K562 (cell line): ENCODE measurements at regions not wholly inside any gene's neighbourhood (a gene's known extent, or its start where the extent isn't known, plus 50 kb on each side); places are given as distances from the start of the nearest gene placed in this dataset.

Source experiments
- ATAC-seq: fragments of 200-7000 bp; cut with Tn5 transposase; 3 replicates; pipeline ENCODE4 v1.9.1; 2020; ENCODE audit warnings: moderate library complexity
- BruUV-seq: library from RNA; stranded (reverse); fragments of 400-500 nt; replicated peaks from 2 replicates; lab custom pipeline; 2021; lab: Mats Ljungman, UMichigan
- CTCF ChIA-PET: fragments of 300-600 bp; formaldehyde crosslinking; extraction: SDS; loops from one replicate; lab custom pipeline; 2021; ENCODE audit warnings: low intra/inter-chr PET ratio; lab: Yijun Ruan, JAX
- POLR2A ChIA-PET: fragments of 300-600, 350-650 bp; sonication (Branson Sonifier 250); formaldehyde crosslinking; extraction: SDS; loops from one replicate; lab custom pipeline; 2021; ENCODE audit warnings: antibody characterized with exemption, inconsistent platforms; lab: Yijun Ruan, JAX
- DNase-seq, 4 experiments: peaks; one replicate each; pipeline versions ENCODE4 v3.0.0 to v3.0.0-alpha.2; 2011 to 2018; ENCODE audit warnings: low spot score in 3 of 4, mixed read lengths in 3 of 4; ENCODE audit errors: extremely low read depth in 1 of 4
- FAIRE-seq: peaks from 2 replicates; lab custom pipeline; 2011; peaks lifted over from hg19 to GRCh38; lab: Jason Lieb, UNC
- H2AFZ ChIP-seq: 2 replicates; pipeline ENCODE4 v1.6.0; 2011; ENCODE audit warnings: low read depth, low read length, control low read depth, inconsistent platforms
- H3K27ac ChIP-seq: fragments of 200-600 bp; 3 replicates; pipeline ENCODE4 v1.8.0; 2011; ENCODE audit warnings: low read depth, mild to moderate bottlenecking, control low read depth, inconsistent platforms, low read length, moderate library complexity, mixed read lengths; ENCODE audit errors: extremely low read depth
- H3K27me3 ChIP-seq, 2 experiments: fragments of 300-600 bp in 1 of 2; 2 replicates in 1 of 2; 3 replicates in 1 of 2; pipeline versions ENCODE4 v1.6.0 to v1.8.0; 2011; ENCODE audit warnings: inconsistent platforms in 2 of 2, low read length in 2 of 2, mild to moderate bottlenecking in 1 of 2, mixed read lengths in 1 of 2, moderate library complexity in 1 of 2; ENCODE audit not compliant: control insufficient read depth in 2 of 2, insufficient read depth in 2 of 2
- H3K36me3 ChIP-seq: fragments of 300-600 bp; 3 replicates; pipeline ENCODE4 v1.8.0; 2011; ENCODE audit warnings: mild to moderate bottlenecking, low read length, inconsistent platforms; ENCODE audit not compliant: control insufficient read depth, insufficient read depth
- H3K4me1 ChIP-seq, 2 experiments: fragments of 200-600 bp in 1 of 2; replicated peaks in 1 of 2; 2 replicates in 1 of 2; 3 replicates in 1 of 2; pipeline versions ENCODE4 v1.5.1 to v1.8.0; 2011; ENCODE audit warnings: inconsistent platforms in 2 of 2, low read length in 2 of 2, mild to moderate bottlenecking in 1 of 2, mixed read lengths in 1 of 2, moderate library complexity in 1 of 2; ENCODE audit not compliant: control insufficient read depth in 2 of 2, insufficient read depth in 2 of 2
- H3K4me2 ChIP-seq: 2 replicates; pipeline ENCODE4 v1.6.1; 2011; ENCODE audit warnings: low read length, control low read depth, inconsistent platforms, mixed read lengths; ENCODE audit not compliant: insufficient read depth
- H3K4me3 ChIP-seq: fragments of 200-600 bp; sonication (generic), shearing (Covaris generic); 2 replicates; pipeline ENCODE4 v1.5.1; 2016; ENCODE audit warnings: control low read depth, inconsistent platforms
- H3K79me2 ChIP-seq: fragments of 200-600 bp; 3 replicates; pipeline ENCODE4 v1.8.0; 2011; ENCODE audit warnings: low read length, inconsistent platforms; ENCODE audit not compliant: control insufficient read depth, insufficient read depth
- H3K9ac ChIP-seq, 2 experiments: 2 replicates each; pipeline versions ENCODE4 v1.6.0 to v1.6.1; 2011; ENCODE audit warnings: low read depth in 2 of 2, low read length in 2 of 2, control low read depth in 1 of 2, inconsistent platforms in 1 of 2, mild to moderate bottlenecking in 1 of 2, mixed read lengths in 1 of 2; ENCODE audit not compliant: insufficient read depth in 1 of 2
- H3K9me1 ChIP-seq: one replicate; pipeline ENCODE4 v1.6.0; 2011; ENCODE audit warnings: inconsistent platforms, mild to moderate bottlenecking, low read length, moderate library complexity; ENCODE audit not compliant: control insufficient read depth, insufficient read depth
- H3K9me3 ChIP-seq: replicated peaks from 2 replicates; pipeline ENCODE4 v1.5.1; 2011; ENCODE audit warnings: low read depth, low read length, inconsistent platforms; ENCODE audit not compliant: control insufficient read depth, insufficient read depth
- H4K20me1 ChIP-seq: replicated peaks from 2 replicates; pipeline ENCODE4 v1.6.1; 2011; ENCODE audit warnings: low read length, inconsistent platforms, mixed read lengths; ENCODE audit not compliant: control insufficient read depth, insufficient read depth
- BCL6 ChIP-seq: fragments of 250-450 bp; sonication (Bioruptor Pico); IDR thresholded peaks from 2 replicates; pipeline ENCODE4 v1.4.0; 2020
- DIDO1 ChIP-seq: fragments of 450-650 bp; IDR thresholded peaks from 2 replicates; pipeline ENCODE4 v1.6.1; 2016; ENCODE audit warnings: low read depth, missing biosample characterization, missing genetic modification characterization
- ILK ChIP-seq: fragments of 450-650 bp; IDR thresholded peaks from 2 replicates; pipeline ENCODE4 v1.6.1; 2016; ENCODE audit warnings: missing genetic modification characterization, low read depth, mild to moderate bottlenecking, missing compliant biosample characterization, moderate library complexity, borderline replicate concordance
- MEIS2 ChIP-seq: fragments of 450-650 bp; IDR thresholded peaks from 2 replicates; pipeline ENCODE4 v1.6.1; 2014; ENCODE audit warnings: mild to moderate bottlenecking; ENCODE audit not compliant: partially characterized antibody
- RERE ChIP-seq: sonication (generic); formaldehyde crosslinking; IDR thresholded peaks from 2 replicates; pipeline ENCODE4 v1.8.0; 2023; ENCODE audit warnings: missing genetic modification reagents, mild to moderate bottlenecking, borderline replicate concordance
- SNRNP70 ChIP-seq: fragments of 200-400 bp; formaldehyde crosslinking; optimal IDR thresholded peaks from 2 replicates; pipeline ENCODE3; 2017; ENCODE audit warnings: low read depth, low read length
- ZNF217 ChIP-seq: sonication (generic); formaldehyde crosslinking; IDR thresholded peaks from 2 replicates; pipeline ENCODE4 v1.8.0; 2022; ENCODE audit warnings: mild to moderate bottlenecking, missing genetic modification reagents
- ZNF277 ChIP-seq: fragments of 250-450 bp; sonication (Bioruptor Pico); IDR thresholded peaks from 2 replicates; pipeline ENCODE4 v1.8.0; 2022; ENCODE audit warnings: inconsistent platforms, mild to moderate bottlenecking, moderate library complexity, borderline replicate concordance
- ZNF311 ChIP-seq: fragments of 250-450 bp; sonication (Bioruptor Pico); IDR thresholded peaks from 2 replicates; pipeline ENCODE4 v1.4.0; 2020; ENCODE audit warnings: mild to moderate bottlenecking, moderate library complexity
- ZNF431 ChIP-seq: sonication (generic); formaldehyde crosslinking; IDR thresholded peaks from 2 replicates; pipeline ENCODE4 v1.8.0; 2022; ENCODE audit warnings: mild to moderate bottlenecking, missing genetic modification reagents
- ZNF507 ChIP-seq: conservative IDR thresholded peaks from 2 replicates; pipeline ENCODE4 v1.6.1; 2017; ENCODE audit warnings: missing genetic modification characterization, missing compliant biosample characterization
- WGBS: fragments of 100-300 bp; shearing (Covaris generic); methylation state at CpG from one replicate; pipeline ENCODE4 v1.1.6; 2016; ENCODE audit warnings: low coverage, mixed read lengths; ENCODE audit not compliant: insufficient coverage; ENCODE audit errors: missing lambda C conversion rate; 5-methylcytosine and 5-hydroxymethylcytosine counted together
- in situ Hi-C: fragments of 300-500 bp; cut with MboI; formaldehyde crosslinking; loops from 4 replicates; pipeline ENCODE4 v1.15.0; 2018; ENCODE audit warnings: inconsistent platforms, mixed read lengths
- intact Hi-C: fragments of 100-400 bp; cut with micrococcal nuclease; formaldehyde crosslinking; loops from 2 replicates; pipeline ENCODE4 v1.14.2; 2022

- CTCF ChIA-PET, result no interaction called here
- POLR2A ChIA-PET, result no interaction called here
- intact Hi-C loops, result no loop called here
- Histone ChIP-seq H3K9me3 (no peaks in the 10 kb centered on the region), H3K27ac (no peak overlapping the region), H3K36me3 (no peaks in the 10 kb centered on the region), H3K4me2 (no peak overlapping the region), H3K4me1 (no peaks in the 10 kb centered on the region), H4K20me1 (no peaks in the 10 kb centered on the region), H3K79me2 (no peaks in the 10 kb centered on the region), H2AFZ (no peak overlapping the region), H3K9ac (no peak overlapping the region), H3K9me1 (no peaks in the 10 kb centered on the region), H3K27me3 (no peaks in the 10 kb centered on the region), H3K4me3 (no peak overlapping the region)
- WGBS, result 10% methylated on average over 1 of the region's 1 CpG
- in situ Hi-C loops, result no loop called here
- no TSS peak for BruUV-seq
- ATAC-seq, result no peak
- TF ChIP-seq MEIS2 (no peak), ZNF277 (CRISPR knock-in tag) (no peak), ILK (tag) (no peak)
- no peak for FAIRE-seq
- no peak for DNase-seq
Measured at GRCh38 chr18:38789141-38789540, 1223.5 kb upstream of the CELF4 start.

GRCh38 chr18:38786906-38787305, 1221.3 kb upstream of the CELF4 start:
- H2AFZ ChIP-seq, result no peak overlapping the region
- ATAC-seq, result no peak
- intact Hi-C loops (no loop called here), in situ Hi-C loops (no loop called here)
- H4K20me1 ChIP-seq, result no peaks in the 10 kb centered on the region
- no TSS peak for BruUV-seq
- DNase-seq, result no peak
- H3K79me2 ChIP-seq, result no peaks in the 10 kb centered on the region
- 0% methylated on average over 1 of the region's 1 CpG for WGBS
- H3K36me3 ChIP-seq, result no peaks in the 10 kb centered on the region
- H3K4me2 ChIP-seq, result no peak overlapping the region
- H3K9me3 ChIP-seq, result no peaks in the 10 kb centered on the region
- no peak overlapping the region for H3K27ac ChIP-seq
- CTCF ChIA-PET, result no interaction called here
- FAIRE-seq, result no peak
- H3K9ac ChIP-seq, result no peak overlapping the region
- H3K9me1 ChIP-seq, result no peaks in the 10 kb centered on the region
- POLR2A ChIA-PET, result no interaction called here
- H3K4me1 ChIP-seq, result no peaks in the 10 kb centered on the region
- H3K4me3 ChIP-seq, result no peak overlapping the region
- H3K27me3 ChIP-seq, result no peaks in the 10 kb centered on the region
- TF ChIP-seq BCL6 (CRISPR knock-in tag) (no peak), ZNF311 (CRISPR knock-in tag) (no peak), ZNF507 (tag) (no peak), SNRNP70 (no peak), ZNF217 (no peak), ZNF431 (CRISPR knock-in tag) (no peak), DIDO1 (tag) (no peak), RERE (CRISPR knock-in tag) (no peak)
